GM18951 (cell line): ENCODE measurements at regions not wholly inside any gene's neighbourhood (a gene's known extent, or its start where the extent isn't known, plus 50 kb on each side); places are given as distances from the start of the nearest gene placed in this dataset.

Experiments used
- POLR2A ChIP-seq: IDR thresholded peaks from 4 replicates; pipeline ENCODE4 v1.6.1; 2011; ENCODE audit warnings: mild to moderate bottlenecking; ENCODE audit not compliant: insufficient read length, insufficient read depth; ENCODE audit errors: extremely low read depth
- in situ Hi-C: fragments of 300-500 bp; cut with MboI; formaldehyde crosslinking; loops from one replicate; pipeline ENCODE4 v1.12.0; 2022; ENCODE audit warnings: low sequenced_read_pairs, mixed read lengths, inconsistent platforms; ENCODE audit not compliant: unreplicated experiment

DNA sequence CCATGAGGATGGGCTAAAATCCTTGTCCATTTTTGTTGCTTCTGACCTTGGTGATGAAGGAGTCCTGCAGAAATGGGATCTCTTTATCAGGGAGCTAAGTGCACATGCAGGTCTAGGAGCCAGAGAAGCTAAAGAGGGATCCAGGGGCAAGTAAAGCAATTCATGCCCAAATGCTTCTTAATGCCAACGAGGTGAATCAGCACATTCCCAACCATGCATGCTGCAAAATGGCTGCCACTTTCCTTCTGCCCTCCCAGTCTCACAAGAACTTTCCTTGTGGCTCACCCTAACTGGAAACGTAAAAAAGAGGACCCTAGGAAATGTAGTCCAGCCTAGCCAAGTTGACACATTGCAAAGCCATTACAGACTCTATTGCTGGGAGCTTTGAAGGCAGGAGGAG is 298.4 kb downstream of the MAFB start:
- no peak for TF ChIP-seq POLR2A
- in situ Hi-C loops, result no loop called here

DNA sequence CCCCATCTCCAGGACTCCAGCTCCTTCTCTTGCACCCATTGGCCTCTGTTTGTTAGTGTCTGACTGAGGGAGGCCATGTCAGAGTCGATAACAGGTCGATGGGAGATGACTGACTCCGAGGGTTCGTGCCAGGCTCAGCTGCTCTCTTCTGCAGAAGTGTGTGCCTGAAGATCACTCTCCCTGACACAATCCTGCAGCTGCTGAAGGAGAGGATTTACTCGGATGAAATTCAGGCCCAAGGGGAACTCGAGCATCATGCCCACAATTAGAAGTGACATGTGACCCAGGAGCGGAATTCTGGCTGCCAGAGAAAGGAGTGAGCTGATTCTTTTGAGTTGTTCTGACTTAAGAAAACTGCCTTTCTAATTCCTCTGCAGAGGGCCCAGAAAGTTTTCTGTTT is 318.2 kb downstream of the MAFB start:
- in situ Hi-C loops, result no loop called here
- no peak for TF ChIP-seq POLR2A

DNA sequence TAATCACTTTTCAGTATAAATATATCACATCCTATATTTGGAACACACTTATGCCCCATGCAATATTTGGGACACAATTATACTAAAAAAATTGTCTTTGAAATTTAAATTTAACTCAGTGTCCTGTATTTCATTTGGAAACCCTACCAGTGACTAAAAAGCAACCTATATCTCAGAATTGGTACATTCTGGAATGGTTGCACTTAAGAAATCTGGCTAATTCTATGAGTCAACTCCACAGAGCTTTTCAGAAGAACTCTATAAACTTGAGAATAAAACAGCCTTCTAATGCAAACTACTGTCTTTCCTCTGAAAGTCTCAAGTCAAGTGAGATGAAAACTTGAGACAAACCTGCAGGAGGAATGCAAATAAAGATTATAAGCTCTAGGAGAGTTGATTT is 320.2 kb downstream of the MAFB start:
- TF ChIP-seq POLR2A, result no peak
- in situ Hi-C loops, result no loop called here

DNA sequence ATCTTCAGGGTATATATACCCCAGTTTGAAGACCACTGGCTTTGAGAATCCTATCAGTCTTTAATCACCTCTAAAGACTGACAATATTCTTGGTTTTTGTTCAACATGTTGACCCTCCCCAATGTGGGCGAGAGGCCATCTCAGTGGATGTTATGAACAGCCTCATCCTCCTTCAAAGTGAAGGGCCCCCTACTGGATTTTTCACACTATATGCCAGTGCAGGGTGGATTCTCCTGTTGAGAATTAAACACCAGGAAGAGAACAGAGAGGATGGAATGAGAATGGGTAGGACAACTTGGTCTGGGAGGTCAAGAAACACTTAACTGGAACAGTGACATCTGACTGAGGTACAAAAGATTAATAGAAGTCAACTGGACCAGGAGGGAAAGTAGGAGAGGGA is 327.1 kb downstream of the MAFB start:
- in situ Hi-C loops, result no loop called here
- no peak for TF ChIP-seq POLR2A

DNA sequence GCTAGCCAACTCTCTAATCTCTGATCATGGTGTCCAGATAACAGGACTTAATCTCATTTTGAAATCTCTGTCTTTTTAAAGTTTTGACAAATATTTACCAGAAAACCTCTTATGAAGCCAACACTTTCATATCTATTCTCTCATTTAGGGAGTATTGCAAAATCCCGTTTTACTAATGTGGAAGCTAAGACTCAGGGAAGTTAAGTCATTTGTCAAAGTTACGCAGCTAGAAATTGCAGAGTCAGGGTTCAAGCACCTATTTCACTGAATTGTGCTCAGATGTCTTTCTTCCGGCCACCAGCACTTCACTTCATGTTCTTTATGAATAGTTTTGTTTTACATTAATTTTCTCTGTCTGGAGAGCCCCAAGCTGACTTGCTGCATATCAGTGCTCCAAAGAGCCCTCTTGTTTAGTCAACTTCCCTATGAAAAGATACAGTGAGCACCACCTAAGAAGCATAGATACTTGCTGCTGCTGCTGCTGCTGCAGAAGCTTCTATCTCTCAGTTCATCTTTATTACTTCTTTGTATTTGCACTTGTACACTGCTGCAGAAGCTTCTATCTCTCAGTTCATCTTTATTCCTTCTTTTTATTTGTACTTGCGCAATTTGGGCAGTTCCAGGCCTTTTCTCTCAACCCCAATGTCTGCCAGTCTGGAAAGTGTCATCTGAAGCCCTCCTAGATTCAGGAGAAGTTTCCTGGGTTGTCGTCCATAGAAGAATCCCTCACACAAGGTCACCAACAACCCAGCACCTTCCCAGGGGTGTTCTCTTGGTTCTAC is 329.7 kb downstream of the MAFB start:
- in situ Hi-C loops, result no loop called here
- no peak for TF ChIP-seq POLR2A

DNA sequence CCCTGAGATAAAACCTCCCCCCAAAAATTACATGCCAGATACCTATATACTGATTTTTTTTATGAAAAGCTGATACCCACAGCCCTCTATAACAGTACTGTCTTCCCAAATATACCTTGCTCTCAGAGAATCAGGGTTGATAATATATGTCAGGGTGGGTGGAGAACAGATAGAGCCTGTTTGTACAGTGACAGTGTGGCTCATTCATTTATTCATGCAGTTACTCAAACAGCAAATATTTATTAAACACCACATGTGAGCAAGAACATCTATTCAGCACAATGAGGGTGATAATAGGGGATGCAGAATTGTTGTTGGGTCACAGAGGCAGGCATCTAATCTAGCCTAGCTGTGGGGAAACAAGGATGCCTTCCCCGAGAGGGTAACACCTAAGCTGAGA is 334.2 kb downstream of the MAFB start:
- TF ChIP-seq POLR2A, result no peak

DNA sequence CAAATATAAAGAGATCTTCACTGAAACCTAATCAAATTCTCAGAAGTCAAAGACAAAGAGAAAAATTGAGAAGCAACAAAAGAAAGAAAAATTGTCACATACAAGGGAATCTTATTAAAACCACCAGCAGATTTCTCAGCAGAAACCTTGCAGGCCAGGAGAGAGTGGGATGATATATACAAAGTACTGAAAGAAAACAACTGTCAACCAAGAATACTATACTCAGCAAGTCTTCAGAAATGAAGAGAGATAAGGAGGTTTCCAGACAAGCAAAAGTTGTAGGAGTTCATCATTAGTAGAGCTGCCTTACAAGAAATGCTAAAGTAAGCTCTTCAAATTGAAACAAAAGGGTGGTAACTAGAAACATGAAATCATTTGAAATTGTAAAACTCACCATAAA is 345.6 kb downstream of the MAFB start:
- in situ Hi-C loops, result no loop called here
- TF ChIP-seq POLR2A, result no peak

More for the DNA sequence above, 334.2 kb downstream of the MAFB start:
- in situ Hi-C loops, result no loop called here

DNA sequence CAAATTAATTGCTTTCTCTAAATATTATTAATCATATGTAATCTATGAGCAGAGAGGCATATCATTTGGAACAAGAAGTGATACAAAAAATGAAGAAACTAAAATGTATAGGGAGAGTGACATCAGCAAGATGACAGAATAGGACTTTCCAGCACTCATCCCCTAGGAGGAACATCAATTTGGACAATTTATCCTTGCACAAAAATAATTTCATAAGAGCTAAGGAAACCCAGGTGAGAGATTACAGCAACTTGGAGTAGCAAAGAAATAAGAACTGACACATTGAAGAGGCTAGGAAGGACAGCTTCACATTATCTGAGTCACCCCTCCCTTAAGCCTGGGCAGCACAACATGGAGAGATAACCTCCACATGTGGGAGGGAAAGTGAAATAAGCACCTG is 347.5 kb downstream of the MAFB start:
- no peak for TF ChIP-seq POLR2A
- in situ Hi-C loops, result no loop called here

DNA sequence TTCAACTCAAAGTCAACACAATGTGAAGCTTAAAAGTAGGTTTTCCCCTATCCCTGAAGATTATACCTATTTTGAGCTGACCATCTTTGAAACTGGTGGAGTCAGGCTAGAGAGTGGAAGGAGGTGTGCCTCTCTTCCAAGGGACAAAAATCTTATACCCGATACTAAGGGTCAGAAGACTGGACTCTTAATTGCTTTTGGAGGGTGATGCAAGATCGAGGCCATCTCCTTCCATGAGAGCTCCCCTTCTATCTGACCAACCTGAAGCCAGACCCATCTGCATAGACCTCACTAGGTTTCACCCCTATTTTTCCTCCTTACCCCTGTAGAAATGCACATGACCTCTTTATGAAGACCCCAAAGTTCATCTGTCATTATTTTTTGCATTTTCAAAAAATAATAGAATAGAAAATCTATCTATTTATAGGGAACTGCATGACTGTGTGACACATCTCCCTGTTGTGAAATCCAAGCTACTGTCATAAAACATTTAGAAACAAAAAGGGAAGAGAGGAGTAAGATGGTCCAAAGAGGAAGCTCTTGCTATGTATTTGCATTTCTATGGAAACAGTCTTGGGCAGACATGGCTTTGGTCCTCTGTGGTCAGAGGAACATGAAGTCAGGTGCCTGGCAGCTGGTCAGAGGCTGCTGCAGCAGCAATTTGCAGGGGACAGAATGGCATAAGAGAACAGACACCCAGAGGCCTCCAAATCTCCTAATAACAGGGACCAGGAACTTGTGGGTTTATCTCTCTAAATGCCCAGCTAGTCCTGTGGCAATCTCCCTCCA is 349.2 kb downstream of the MAFB start:
- TF ChIP-seq POLR2A, result no peak
- in situ Hi-C loops, result no loop called here

DNA sequence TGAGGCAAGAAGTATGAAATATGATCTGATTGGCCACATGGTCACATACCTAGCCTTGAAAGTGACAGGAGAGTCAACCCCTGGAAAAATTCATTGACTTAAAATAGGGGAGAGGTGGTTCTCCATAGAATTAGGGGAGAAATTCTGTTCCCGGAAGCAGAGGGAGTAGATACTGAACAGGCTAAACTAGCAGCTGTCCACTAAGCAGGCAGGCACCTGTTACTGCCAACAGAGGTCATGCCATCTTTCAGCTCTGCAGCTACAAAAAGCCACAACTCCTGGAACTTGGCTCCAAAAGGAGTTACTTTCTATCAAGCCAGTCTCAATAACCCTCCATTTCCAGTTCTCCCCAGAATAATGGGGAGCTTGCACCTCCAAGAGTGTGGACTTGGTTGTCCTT is 352.5 kb downstream of the MAFB start:
- in situ Hi-C loops, result no loop called here
- no peak for TF ChIP-seq POLR2A

DNA sequence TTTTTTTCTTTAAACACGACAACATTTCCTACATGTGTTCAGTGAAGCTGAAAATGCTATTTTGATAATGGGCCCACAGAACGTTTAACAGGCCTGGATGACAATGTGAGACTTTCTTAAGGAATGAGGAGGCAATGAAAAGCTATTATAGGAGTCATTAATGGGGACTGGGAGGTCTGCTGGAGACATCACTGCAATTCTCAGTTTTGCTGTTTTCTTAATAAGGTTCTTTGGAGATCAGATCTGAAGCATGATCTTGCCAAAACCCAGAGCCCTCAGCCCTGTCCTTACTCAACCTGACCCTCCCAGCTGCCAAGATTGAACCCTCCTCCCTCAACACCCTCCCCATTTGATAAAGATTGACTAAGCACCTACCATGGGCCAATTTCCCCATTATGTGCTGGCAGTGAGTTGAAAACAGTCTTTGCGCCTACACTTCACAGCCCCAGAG is 353.1 kb downstream of the MAFB start:
- TF ChIP-seq POLR2A, result no peak

DNA sequence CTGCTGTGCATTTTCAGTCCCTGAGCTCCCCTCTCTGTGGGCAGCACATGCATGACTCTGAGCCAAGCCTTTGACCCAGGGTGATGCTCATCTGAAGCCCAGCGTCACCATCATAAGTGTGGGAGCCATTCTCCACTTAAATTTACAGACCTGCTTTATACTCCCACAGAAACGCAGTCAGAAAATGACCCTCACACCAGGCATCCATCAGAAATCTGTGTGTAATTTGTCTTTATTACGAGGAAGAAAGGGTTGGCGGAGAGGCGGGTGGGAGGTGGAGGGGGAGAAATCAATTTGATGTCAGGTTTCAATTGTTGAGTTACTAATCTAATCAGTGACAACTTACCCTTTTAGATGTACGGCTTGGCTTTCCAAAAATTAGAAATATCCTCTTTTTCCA is 353.6 kb downstream of the MAFB start:
- in situ Hi-C loops, result no loop called here
- TF ChIP-seq POLR2A, result no peak

More for the DNA sequence above, 353.1 kb downstream of the MAFB start:
- in situ Hi-C loops, result no loop called here

DNA sequence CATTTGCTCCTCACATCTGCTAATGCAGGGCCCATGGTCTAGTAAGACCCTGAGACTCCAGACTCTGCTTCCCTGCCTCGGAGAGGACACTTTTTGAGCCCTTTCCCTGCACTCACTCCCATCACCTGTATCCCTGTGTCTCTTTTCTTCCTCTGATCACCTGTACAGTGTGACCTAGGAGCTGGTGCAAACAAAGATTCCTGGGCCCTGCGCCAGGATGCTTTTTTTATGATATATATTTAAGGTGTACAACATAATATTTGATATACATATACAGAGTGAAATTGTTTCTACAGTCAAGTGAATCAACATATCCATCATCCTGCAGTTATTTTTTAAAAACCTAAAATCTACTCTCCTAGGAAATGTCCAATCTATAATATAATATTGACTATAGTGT is 355.4 kb downstream of the MAFB start:
- in situ Hi-C loops, result no loop called here

More for the DNA sequence above, 355.4 kb downstream of the MAFB start:
- TF ChIP-seq POLR2A, result no peak
